NCI-H1930 (cell line): ENCODE measurements at regions not wholly inside any gene's neighbourhood (a gene's known extent, or its start where the extent isn't known, plus 50 kb on each side); places are given as distances from the start of the nearest gene placed in this dataset.

Experiments
- DNase-seq, 2 experiments: peaks; one replicate each; lab custom pipeline; 2025; lab: John Stamatoyannopoulos, UW

GRCh38 chr2:177314722-177315264 lies 50.3 kb upstream of the NFE2L2 start:
- no peak for DNase-seq

DNA sequence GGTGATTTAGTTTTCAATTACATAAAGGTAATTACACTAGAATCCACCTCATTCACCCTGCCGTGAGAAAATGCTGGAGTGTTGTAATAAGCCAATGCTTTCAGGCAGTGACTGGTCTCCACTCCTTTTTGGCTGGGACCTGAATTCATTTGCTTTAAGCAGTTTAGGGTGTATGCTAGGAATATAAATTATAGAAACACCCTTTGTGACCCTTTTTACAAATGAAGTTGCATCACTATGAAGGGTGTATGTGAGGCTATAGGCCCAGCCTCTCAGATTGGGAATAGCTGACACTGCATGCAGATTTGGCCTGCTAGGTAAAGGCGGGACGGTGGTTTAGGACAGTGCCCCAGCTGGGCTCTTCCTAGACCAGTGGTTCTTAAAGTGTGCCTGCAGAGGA lies 50.8 kb upstream of the NFE2L2 start:
- no peak for DNase-seq

- DNase-seq: no peak
Observed at GRCh38 chr2:177316756-177317155, 52.2 kb upstream of the NFE2L2 start.

DNA sequence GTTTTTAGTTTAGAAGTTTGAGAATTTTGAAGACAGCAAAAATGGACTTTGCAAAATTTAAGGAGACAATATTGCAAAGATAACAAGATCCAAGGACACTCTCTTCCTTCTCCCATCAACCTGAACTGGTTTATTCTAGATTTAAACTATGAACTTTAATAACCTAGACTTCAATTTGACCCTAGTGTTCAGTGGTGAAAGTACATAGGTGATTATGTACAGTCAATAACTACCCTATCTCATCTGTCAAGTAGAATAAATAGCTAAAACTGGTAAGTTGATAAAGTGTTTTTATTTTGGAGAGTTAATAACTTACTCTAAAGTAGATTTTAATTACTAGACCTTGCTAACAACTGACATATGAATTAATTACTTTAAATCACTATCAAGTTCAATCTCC lies 52.9 kb upstream of the NFE2L2 start:
- DNase-seq: no peak

DNA sequence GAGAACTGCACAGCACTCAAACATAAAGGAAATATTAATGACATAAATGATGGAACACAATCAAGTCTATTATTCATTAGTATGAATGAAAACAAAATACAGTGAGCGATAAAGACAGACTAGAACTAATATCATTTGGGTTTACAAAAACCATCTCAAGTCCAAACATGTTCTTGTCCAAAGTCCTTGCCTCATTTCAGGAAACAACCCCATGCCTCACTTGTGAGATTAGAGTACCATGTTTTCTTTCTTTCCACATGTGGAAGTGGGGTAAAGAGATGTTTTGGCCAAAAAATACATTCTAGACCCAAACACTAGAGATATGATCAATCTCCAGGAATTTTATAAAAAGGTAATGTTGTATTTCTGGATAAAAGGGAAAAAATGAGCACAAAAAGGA lies 53.3 kb upstream of the NFE2L2 start:
- DNase-seq: no peak

DNA sequence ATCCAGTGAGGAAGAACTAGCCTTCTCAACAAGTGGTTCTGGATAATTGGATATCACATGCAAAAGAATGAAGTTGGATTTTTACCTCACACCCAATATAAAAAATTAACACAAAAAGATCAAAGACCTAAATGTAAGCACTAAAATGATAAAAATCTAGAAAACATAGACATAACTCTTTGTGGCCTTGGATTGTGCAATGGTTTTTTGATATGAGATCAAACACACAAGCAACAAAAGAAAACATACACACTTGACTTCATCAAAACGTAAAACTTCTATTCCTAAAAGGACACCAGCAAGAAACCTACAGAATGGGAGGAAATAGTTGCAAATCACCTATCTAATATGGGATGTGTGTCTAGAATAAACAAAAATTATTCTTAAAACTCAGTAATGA lies 54.1 kb upstream of the NFE2L2 start:
- no peak for DNase-seq

- DNase-seq: no peak
Observed at GRCh38 chr2:177320596-177320995, 56.1 kb upstream of the NFE2L2 start.

DNA sequence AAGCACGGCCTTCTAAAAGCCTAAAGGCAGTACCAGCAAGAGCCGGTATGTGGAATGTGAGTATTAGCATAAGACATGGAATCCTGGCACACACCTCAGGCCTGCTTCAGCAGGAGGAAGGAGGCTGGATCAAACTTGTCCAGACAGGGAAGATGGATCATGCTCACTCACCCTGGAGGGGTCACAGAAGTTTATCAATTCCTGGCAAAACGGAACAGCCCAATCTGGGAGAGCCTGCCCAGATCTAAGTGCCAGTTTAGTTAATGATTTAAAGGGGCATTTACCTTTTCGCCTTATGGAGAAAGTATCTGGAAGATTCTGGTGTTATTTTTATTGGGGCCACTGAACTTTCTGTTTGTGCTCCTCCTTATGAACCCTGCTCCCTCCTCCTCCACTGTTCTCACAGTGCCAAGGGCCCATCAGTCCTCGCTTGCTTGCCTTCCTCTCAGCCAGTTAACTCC lies 58.3 kb upstream of the NFE2L2 start:
- DNase-seq: no peak

GRCh38 chr2:177324797-177325196 lies 60.3 kb upstream of the NFE2L2 start:
- DNase-seq: no peak

DNA sequence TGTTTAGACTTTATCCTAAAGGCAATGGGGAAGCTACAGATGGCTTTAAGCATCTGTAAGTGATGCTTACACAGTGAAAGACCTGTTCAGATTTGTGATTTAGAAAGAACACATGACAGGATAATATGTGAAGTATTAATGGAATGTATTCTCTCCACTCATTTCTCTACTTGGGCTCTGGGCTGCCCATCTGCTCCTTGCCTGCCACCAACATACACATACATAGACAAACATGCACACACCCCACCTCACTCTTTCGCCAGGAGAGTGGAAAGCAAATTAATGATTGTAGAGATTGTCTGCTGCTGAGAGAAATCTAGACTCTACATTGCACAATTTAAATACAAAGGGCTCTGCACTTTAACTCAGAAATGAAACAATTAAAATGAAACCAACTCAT lies 61.0 kb upstream of the NFE2L2 start:
- DNase-seq: no peak

DNA sequence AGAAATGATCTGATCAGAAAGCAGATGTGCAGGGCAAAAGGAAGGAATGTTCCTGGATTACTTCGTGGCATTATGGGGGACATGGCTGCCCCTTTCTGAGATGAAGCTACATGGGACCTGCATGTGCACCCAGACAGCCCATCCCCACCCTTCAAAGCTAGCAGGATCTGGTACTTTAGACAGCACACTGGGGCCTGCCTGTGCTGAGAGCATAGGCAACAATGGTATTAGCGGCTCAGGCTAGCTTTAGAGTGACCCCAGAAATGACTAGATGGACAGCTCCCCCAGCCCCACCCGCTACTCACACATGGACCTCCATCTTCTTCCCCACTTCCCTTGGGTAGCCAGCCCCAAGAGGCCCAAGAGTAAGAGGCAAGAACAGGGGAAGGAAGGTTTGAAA lies 61.5 kb upstream of the NFE2L2 start:
- no peak for DNase-seq

DNA sequence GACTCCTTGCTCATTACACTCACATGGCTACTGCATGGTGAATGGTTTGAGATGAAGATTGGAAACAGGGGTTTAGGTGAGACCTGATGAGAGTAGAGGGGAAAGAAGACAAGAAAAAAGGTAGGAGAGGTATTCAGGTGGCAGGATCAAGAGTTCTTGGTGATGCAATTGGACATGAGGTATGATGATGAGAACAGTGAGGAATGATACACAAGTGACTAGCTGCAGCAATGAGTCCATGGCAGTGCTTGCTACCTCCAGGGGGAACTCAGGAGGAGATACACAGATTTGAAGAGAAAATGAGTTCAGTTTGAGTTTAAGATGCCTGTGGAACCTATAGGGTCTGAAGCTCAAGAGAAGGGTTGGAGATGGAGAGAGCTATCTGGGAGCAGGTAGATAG lies 62.1 kb upstream of the NFE2L2 start:
- no peak for DNase-seq

DNA sequence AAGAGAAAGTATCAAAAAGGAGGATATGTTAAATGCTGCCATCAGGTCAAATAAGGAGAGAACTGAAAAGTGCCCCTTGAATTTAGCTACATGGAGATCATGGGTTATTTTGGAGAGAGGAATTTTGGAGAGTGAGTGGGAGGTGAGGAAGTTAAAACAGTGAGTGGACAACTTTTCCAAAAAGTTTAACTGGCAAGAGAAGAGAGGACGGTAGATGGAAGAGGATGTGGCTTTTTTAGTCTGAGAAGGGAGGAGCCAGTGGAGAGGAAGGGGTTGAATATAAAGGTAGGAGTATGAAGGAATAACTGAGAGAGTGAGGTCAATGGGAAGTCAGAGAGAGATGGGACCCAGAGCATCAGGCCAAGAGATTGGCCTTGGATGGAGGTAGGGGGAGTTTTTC lies 62.5 kb upstream of the NFE2L2 start:
- DNase-seq: no peak

GRCh38 chr2:177328056-177328455 lies 63.5 kb upstream of the NFE2L2 start:
- no peak for DNase-seq

DNA sequence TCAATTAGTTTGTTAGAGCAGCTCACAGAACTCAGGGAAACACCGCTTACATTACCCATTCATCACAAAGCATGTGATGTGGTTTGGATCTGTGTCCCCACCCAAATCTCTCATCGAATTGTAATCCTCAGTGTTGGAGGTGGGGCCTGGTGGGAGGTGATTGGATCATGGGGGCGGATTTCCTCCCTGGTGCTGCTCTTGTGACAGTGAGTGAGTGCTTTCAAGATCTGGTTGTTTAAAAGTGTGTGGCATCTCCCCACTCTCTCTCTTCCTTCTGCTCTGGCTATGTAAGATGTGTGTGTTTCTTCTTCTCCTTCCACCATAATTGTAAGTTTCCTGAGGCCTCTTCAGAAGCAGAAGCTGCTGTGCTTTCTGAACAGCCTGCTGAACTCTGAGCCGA lies 63.5 kb upstream of the AGPS start:
- DNase-seq: no peak

DNA sequence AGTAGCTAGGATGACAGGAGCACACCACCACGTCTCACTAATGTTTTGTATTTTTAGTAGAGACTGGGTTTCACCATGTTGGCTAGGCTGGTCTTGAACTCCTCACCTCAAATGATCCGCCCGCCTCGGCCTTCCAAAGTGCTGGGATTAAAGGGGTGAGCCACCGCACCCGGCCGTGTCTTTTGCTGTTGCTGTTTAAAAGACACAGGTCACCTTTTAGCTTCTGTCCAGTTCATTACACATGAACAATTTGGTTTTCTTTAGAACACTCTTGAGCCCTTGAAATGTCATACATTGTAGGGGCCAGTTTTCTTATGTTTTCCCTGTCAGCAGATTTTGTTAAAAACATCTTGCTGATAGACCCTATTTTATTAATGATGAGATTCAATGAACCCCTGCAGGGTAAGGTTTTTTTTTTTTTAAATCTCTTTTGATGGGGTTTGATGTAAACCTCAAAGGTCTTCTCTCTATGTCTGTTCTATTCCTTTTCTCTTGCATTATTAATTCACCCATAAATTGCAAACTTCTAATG lies 61.0 kb upstream of the AGPS start:
- no peak for DNase-seq

DNA sequence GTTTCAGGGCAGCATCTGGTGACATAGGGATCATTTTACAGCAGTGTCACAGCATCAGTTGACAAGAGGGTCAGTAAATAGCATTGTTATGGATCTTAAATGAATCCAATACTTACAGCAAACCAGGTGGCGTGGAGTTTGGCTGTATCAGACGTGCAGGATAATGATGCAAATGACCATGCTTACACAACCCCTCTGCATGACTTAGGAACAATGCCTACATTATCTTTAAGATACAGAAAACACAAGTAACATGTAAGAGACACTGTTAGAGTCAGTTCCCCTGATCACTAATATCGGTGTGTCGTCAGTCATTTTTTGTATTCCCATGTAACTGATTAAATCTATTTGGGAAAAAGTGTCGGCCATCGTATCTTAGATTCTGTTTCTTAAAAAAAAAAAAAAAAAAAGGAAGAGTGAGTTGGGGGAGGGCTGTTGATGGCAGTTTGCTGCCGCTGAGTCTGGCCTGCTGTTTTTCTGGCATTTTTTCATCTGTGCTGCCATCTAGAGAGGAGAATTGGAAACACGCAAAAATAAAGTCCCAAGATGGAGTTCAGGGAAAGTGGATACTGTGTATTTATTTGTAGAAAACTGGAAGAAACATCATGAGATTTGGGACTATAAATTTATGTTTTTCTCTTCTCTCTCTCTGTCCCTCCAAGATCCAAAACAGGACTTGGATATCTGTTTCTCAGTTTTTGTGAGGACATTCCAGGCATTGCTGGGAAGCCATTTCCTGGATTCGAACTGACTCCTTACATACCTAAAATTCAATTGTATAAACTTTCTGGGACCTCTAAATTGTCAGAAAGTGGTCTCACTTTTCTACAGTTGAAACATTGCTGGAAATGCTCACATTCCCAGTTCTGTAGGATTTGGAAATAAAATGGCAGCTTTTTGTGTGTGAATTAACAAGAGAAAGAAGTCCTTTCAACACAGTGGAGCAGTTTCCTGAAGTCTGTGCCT lies 60.3 kb upstream of the AGPS start:
- peak; percentile 25 to 55 for DNase-seq

- DNase-seq: no peak
Observed at GRCh38 chr2:177332992-177333388, 59.6 kb upstream of the AGPS start.

DNA sequence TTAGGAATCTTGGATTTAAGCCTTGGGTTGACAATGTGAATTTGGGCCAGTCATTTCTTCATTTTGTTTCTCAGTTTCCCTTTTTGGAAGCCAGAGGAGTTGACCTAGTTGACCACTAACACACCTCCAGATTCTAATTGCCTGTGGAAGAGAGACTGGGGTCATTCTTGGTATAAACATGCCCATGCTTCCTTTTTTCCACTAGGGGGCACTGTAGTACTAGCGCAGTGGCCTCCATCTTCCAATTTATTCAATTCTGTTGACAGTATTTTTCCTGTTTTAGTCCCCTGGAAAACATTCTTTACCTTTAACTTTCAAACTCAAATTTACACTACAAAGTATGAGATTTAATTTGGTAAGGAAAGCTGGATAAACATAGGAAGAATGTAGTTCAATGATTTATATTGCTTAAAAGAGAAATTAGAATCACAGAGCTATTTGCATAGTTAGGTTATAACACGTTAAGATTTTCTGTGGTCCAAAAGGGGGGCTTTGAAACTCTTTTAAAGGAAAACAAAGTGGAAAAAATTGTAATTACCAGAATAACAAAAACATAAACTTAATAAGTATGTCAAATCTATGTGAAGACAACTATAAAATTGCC lies 57.5 kb upstream of the AGPS start:
- DNase-seq: peak; percentile 36 to 62

GRCh38 chr2:177335917-177336450 lies 56.6 kb upstream of the AGPS start:
- peak in 1 of 2 experiments; percentile 17 for DNase-seq

DNA sequence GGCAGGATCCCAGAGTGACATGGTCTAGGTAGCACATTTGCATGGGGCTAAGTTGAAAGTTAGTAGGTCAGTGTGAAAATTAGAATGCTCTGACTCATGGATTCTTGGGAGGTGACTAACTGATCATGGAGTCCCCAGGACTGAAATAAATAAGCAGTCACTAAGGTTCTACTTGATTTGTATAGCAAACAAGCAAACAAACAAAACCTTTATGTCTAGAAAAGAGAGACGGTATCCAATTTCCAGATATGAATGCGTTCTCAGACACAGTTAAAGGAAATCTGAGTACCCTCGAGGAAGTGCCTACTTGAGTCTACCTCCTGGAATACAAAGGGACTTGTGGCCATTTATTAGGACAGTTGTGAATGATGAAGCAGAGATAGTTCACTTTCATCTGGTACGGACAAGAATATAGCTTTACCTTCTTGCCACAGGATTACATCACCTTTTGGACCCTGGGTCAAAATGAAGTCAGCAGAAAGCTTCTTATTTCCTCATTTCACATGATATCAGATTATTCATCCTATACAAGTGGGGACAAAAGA lies 54.3 kb upstream of the AGPS start:
- no peak for DNase-seq

GRCh38 chr2:177340158-177340557 lies 52.4 kb upstream of the AGPS start:
- DNase-seq: no peak
